PC-9 (cell line): ENCODE measurements at regions not wholly inside any gene's neighbourhood (a gene's known extent, or its start where the extent isn't known, plus 50 kb on each side); places are given as distances from the start of the nearest gene placed in this dataset.

ENCODE experiments used
- CTCF ChIP-seq: fragments of 200-600 bp; sonication (generic); conservative IDR thresholded peaks from 2 replicates; pipeline ENCODE4 v1.6.1; 2017; ENCODE audit warnings: mixed run types, antibody characterized with exemption, mild to moderate bottlenecking, moderate library complexity
- EZH2 ChIP-seq: fragments of 200-600 bp; sonication (generic); IDR thresholded peaks from 2 replicates; pipeline ENCODE4 v1.8.0; 2017; ENCODE audit warnings: antibody characterized with exemption, low read depth

GRCh38 chr4:79609817-79610216, 201.8 kb upstream of the GK2 start:
- TF ChIP-seq CTCF: no peak
- no peak for TF ChIP-seq EZH2
